Tibial nerve (tissue), 3 donors: ENCODE measurements at regions not wholly inside any gene's neighbourhood (a gene's known extent, or its start where the extent isn't known, plus 50 kb on each side); places are given as distances from the start of the nearest gene placed in this dataset.

ENCODE experiments used
- EP300 ChIP-seq, 2 donors: sonication (generic); formaldehyde crosslinking; IDR thresholded peaks; one replicate each; pipeline ENCODE4 v1.6.1; 2017; ENCODE audit warnings: antibody characterized with exemption in 2 of 2, mild to moderate bottlenecking in 1 of 2
- POLR2A ChIP-seq, 2 donors: fragments of 450-650 bp; IDR thresholded peaks; one replicate each; pipeline ENCODE4 v1.6.1; 2017; ENCODE audit warnings: antibody characterized with exemption in 2 of 2, mild to moderate bottlenecking in 2 of 2, moderate library complexity in 2 of 2

- no peak for TF ChIP-seq EP300 (IDR thresholded peaks at IDR 0.05)
- TF ChIP-seq POLR2A (IDR thresholded peaks at IDR 0.05), result no peak
Measured at GRCh38 chr11:121869478-121869877, 246.5 kb downstream of the BLID start.
